Vagina (tissue), 2 donors: ENCODE measurements at regions not wholly inside any gene's neighbourhood (a gene's known extent, or its start where the extent isn't known, plus 50 kb on each side); places are given as distances from the start of the nearest gene placed in this dataset.

Experiments
- POLR2A ChIP-seq, 2 donors: fragments of 450-650 bp; IDR thresholded peaks; one replicate each; pipeline ENCODE4 v1.6.1; 2017; ENCODE audit warnings: antibody characterized with exemption in 2 of 2, mild to moderate bottlenecking in 2 of 2, moderate library complexity in 2 of 2
- TF ChIP-seq, protein P1 (sequence below), 3 experiments: fragments of 450-650 bp in 2 of 3; fragments of 200-600 bp in 1 of 3; sonication (generic) in 1 of 3; IDR thresholded peaks; one replicate each; pipeline ENCODE4 v1.5.1; 2017 to 2019; ENCODE audit warnings: antibody characterized with exemption in 3 of 3, mild to moderate bottlenecking in 2 of 3, moderate library complexity in 2 of 3

DNA sequence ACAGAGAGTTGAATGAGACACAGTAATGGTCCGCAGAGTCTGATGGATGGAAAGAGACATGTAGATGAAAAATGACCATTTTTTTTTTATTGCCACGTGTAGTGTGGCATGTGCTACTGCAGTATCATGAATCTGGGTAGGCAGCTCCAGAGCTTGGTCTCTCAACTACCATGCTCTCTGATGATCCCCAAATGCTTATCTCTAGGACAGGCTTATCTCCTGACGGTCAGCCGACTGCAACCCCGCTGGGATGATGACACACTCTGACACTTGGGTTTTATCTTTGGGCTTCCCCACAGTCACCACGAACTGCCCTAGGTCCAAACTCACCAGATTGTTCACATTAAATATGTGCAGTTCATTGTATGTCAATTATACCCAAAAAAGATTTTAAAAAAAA, 239.7 kb downstream of the QDPR start:
- TF ChIP-seq, protein P1, sequence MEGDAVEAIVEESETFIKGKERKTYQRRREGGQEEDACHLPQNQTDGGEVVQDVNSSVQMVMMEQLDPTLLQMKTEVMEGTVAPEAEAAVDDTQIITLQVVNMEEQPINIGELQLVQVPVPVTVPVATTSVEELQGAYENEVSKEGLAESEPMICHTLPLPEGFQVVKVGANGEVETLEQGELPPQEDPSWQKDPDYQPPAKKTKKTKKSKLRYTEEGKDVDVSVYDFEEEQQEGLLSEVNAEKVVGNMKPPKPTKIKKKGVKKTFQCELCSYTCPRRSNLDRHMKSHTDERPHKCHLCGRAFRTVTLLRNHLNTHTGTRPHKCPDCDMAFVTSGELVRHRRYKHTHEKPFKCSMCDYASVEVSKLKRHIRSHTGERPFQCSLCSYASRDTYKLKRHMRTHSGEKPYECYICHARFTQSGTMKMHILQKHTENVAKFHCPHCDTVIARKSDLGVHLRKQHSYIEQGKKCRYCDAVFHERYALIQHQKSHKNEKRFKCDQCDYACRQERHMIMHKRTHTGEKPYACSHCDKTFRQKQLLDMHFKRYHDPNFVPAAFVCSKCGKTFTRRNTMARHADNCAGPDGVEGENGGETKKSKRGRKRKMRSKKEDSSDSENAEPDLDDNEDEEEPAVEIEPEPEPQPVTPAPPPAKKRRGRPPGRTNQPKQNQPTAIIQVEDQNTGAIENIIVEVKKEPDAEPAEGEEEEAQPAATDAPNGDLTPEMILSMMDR (IDR thresholded peaks at IDR 0.05), result no peak
- TF ChIP-seq POLR2A (IDR thresholded peaks at IDR 0.05), result no peak
